ENCODE measurements at regions not wholly inside any gene's neighbourhood (a gene's known extent, or its start where the extent isn't known, plus 50 kb on each side); places are given as distances from the start of the nearest gene placed in this dataset.
"Not testable (repeated sequence)": the region's sequence is repeated elsewhere in the genome, so short reads cannot be mapped to it uniquely, and the experiment has no call there.

GRCh38 chr6:2324166-2324953, 79.0 kb upstream of the GMDS start:
- TF ChIP-seq, protein P1, sequence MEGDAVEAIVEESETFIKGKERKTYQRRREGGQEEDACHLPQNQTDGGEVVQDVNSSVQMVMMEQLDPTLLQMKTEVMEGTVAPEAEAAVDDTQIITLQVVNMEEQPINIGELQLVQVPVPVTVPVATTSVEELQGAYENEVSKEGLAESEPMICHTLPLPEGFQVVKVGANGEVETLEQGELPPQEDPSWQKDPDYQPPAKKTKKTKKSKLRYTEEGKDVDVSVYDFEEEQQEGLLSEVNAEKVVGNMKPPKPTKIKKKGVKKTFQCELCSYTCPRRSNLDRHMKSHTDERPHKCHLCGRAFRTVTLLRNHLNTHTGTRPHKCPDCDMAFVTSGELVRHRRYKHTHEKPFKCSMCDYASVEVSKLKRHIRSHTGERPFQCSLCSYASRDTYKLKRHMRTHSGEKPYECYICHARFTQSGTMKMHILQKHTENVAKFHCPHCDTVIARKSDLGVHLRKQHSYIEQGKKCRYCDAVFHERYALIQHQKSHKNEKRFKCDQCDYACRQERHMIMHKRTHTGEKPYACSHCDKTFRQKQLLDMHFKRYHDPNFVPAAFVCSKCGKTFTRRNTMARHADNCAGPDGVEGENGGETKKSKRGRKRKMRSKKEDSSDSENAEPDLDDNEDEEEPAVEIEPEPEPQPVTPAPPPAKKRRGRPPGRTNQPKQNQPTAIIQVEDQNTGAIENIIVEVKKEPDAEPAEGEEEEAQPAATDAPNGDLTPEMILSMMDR (IDR thresholded peaks at IDR 0.05) = no peak
- TF ChIP-seq POLR2A (IDR thresholded peaks at IDR 0.05) (no peak), EP300 (IDR thresholded peaks at IDR 0.05) (no peak), POLR2AphosphoS5 (IDR thresholded peaks at IDR 0.05) (no peak)
- ATAC-seq (ENCODE audit: low FRiP score in 2 of 2) (no peak), DNase-seq (no peak)
- H3K9me3 ChIP-seq = peaks cover 13 to 46% (median 22%) of the 10 kb centered on the region in 4 donors
- 77 to 81% methylated on average over 2 of the region's 2 CpGs for whole genome bisulfite sequencing, 2 donors
- H3K27me3 ChIP-seq = no peaks in the 10 kb centered on the region
- H3K27ac ChIP-seq = no peak overlapping the region
- H3K4me3 ChIP-seq = no peak overlapping the region
- H3K4me1 ChIP-seq = no peaks in the 10 kb centered on the region
- no peaks in the 10 kb centered on the region for H3K36me3 ChIP-seq

GRCh38 chr6:2317498-2317897, 72.1 kb upstream of the GMDS start:
- WGBS, 2 donors = 94 to 99% methylated on average over 11 of the region's 11 CpGs
- not testable (repeated sequence) for DNase-seq; H3K36me3 ChIP-seq; ATAC-seq (ENCODE audit: low FRiP score in 2 of 2); H3K27me3 ChIP-seq; H3K27ac ChIP-seq; H3K9me3 ChIP-seq; H3K4me3 ChIP-seq; H3K4me1 ChIP-seq

DNA sequence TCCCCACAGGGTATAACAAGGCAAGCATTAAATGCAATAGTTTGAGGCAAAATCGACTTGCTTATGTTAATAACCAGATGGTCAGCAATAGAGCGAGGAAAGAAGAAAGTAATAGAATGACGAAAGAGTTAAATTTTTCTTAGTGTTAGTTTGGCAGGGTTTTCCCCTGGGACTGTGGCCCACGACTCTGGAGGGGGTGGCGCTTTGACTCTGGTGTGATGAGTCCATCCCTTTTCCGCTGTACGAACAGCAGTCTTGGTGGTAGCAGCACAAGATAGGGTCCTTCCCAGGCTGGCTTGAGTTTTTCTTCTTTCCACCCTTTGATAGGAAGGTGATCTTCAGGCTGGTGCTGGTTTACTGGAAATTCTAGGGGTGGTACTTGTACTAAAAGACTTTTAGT, 69.2 kb upstream of the GMDS start:
- no peak for DNase-seq
- no peaks in the 10 kb centered on the region for H3K36me3 ChIP-seq
- H3K4me3 ChIP-seq = no peak overlapping the region
- H3K9me3 ChIP-seq = no peaks in the 10 kb centered on the region
- no peak overlapping the region for H3K27ac ChIP-seq
- 67 to 81% methylated on average over 7 of the region's 7 CpGs for WGBS, 2 donors
- H3K27me3 ChIP-seq = no peaks in the 10 kb centered on the region
- ATAC-seq (ENCODE audit: low FRiP score in 2 of 2) = no peak
- TF ChIP-seq, protein P1 (IDR thresholded peaks at IDR 0.05) = no peak
- TF ChIP-seq EP300 (IDR thresholded peaks at IDR 0.05) = no peak
- no peak for TF ChIP-seq POLR2AphosphoS5 (IDR thresholded peaks at IDR 0.05)
- no peak for TF ChIP-seq POLR2A (IDR thresholded peaks at IDR 0.05)
- no peaks in the 10 kb centered on the region for H3K4me1 ChIP-seq

- TF ChIP-seq POLR2A (IDR thresholded peaks at IDR 0.05) (no peak), EP300 (IDR thresholded peaks at IDR 0.05) (no peak), POLR2AphosphoS5 (IDR thresholded peaks at IDR 0.05) (no peak)
- TF ChIP-seq, protein P1 (IDR thresholded peaks at IDR 0.05) = no peak
- ATAC-seq (ENCODE audit: low FRiP score in 2 of 2) = no peak
Measured at GRCh38 chr6:2310042-2310441, 64.6 kb upstream of the GMDS start.

GRCh38 chr6:2309122-2309521, 63.7 kb upstream of the GMDS start:
- no peak overlapping the region for H3K4me3 ChIP-seq
- ATAC-seq (ENCODE audit: low FRiP score in 2 of 2) (no peak), DNase-seq (no peak)
- TF ChIP-seq, protein P1 (IDR thresholded peaks at IDR 0.05) = no peak
- TF ChIP-seq POLR2A (IDR thresholded peaks at IDR 0.05) (no peak), POLR2AphosphoS5 (IDR thresholded peaks at IDR 0.05) (no peak), EP300 (IDR thresholded peaks at IDR 0.05) (no peak)
- H3K27me3 ChIP-seq = no peaks in the 10 kb centered on the region
- 95 to 97% methylated on average over 4 of the region's 4 CpGs for WGBS, 2 donors
- H3K9me3 ChIP-seq = no peaks in the 10 kb centered on the region
- H3K36me3 ChIP-seq = no peaks in the 10 kb centered on the region
- H3K4me1 ChIP-seq = no peaks in the 10 kb centered on the region
- no peak overlapping the region for H3K27ac ChIP-seq

More at GRCh38 chr6:2310042-2310441, 64.6 kb upstream of the GMDS start:
- H3K4me3 ChIP-seq = no peak overlapping the region
- H3K36me3 ChIP-seq = no peaks in the 10 kb centered on the region
- no peak for DNase-seq
- H3K9me3 ChIP-seq = no peaks in the 10 kb centered on the region
- no peaks in the 10 kb centered on the region for H3K27me3 ChIP-seq
- H3K27ac ChIP-seq = no peak overlapping the region
- no peaks in the 10 kb centered on the region for H3K4me1 ChIP-seq
